Osteoblast (primary cell): ENCODE measurements at regions not wholly inside any gene's neighbourhood (a gene's known extent, or its start where the extent isn't known, plus 50 kb on each side); places are given as distances from the start of the nearest gene placed in this dataset.
A peak's percentile ranks its signal among the peaks of the same experiment; 100 is the strongest.
"Not testable (repeated sequence)": the region's sequence is repeated elsewhere in the genome, so short reads cannot be mapped to it uniquely, and the experiment has no call there.

Experiments
- DNase-seq: peaks from one replicate; pipeline ENCODE4 v3.0.0; 2011; ENCODE audit warnings: low spot score, mixed read lengths; ENCODE audit not compliant: insufficient read length; ENCODE audit errors: missing footprints
- H2AFZ ChIP-seq: 2 replicates; pipeline ENCODE4 v1.6.0; 2011; ENCODE audit warnings: mild to moderate bottlenecking, low read length
- H3K27ac ChIP-seq: 2 replicates; pipeline ENCODE4 v1.5.1; 2011; ENCODE audit warnings: mild to moderate bottlenecking, low read depth, low read length, moderate library complexity
- H3K27me3 ChIP-seq: 2 replicates; pipeline ENCODE4 v1.6.0; 2012; ENCODE audit warnings: mild to moderate bottlenecking, control low read depth, inconsistent platforms, low read length, moderate library complexity; ENCODE audit not compliant: insufficient read depth
- H3K36me3 ChIP-seq: 2 replicates; pipeline ENCODE4 v1.5.1; 2011; ENCODE audit warnings: mild to moderate bottlenecking, low read length, control low read depth, moderate library complexity; ENCODE audit not compliant: insufficient read depth
- H3K4me1 ChIP-seq: 2 replicates; pipeline ENCODE4 v1.5.1; 2011; ENCODE audit warnings: mild to moderate bottlenecking, low read length, control low read depth, moderate library complexity; ENCODE audit not compliant: insufficient read depth
- H3K4me2 ChIP-seq: 2 replicates; pipeline ENCODE4 v1.6.0; 2011; ENCODE audit warnings: mild to moderate bottlenecking, low read length; ENCODE audit not compliant: insufficient read depth
- H3K4me3 ChIP-seq: fragments of 200-600 bp; sonication (generic); 3 replicates; pipeline ENCODE4 v1.5.1; 2012; ENCODE audit warnings: mild to moderate bottlenecking, low read length, inconsistent platforms; ENCODE audit not compliant: insufficient read depth
- H3K79me2 ChIP-seq: 2 replicates; pipeline ENCODE4 v1.6.0; 2012; ENCODE audit warnings: mild to moderate bottlenecking, low read length, control low read depth, inconsistent platforms; ENCODE audit not compliant: insufficient read depth
- H3K9me3 ChIP-seq: 2 replicates; pipeline ENCODE4 v1.5.1; 2011; ENCODE audit warnings: low read depth, low read length, control low read depth
- H4K20me1 ChIP-seq: 2 replicates; pipeline ENCODE4 v1.6.0; 2012; ENCODE audit warnings: mild to moderate bottlenecking, low read length, control low read depth; ENCODE audit not compliant: insufficient read depth
- TF ChIP-seq, protein P1 (sequence below): IDR thresholded peaks from 2 replicates; pipeline ENCODE4 v1.5.1; 2011; ENCODE audit warnings: mild to moderate bottlenecking, low read depth, low read length, moderate library complexity; ENCODE audit errors: extremely low read depth

DNA sequence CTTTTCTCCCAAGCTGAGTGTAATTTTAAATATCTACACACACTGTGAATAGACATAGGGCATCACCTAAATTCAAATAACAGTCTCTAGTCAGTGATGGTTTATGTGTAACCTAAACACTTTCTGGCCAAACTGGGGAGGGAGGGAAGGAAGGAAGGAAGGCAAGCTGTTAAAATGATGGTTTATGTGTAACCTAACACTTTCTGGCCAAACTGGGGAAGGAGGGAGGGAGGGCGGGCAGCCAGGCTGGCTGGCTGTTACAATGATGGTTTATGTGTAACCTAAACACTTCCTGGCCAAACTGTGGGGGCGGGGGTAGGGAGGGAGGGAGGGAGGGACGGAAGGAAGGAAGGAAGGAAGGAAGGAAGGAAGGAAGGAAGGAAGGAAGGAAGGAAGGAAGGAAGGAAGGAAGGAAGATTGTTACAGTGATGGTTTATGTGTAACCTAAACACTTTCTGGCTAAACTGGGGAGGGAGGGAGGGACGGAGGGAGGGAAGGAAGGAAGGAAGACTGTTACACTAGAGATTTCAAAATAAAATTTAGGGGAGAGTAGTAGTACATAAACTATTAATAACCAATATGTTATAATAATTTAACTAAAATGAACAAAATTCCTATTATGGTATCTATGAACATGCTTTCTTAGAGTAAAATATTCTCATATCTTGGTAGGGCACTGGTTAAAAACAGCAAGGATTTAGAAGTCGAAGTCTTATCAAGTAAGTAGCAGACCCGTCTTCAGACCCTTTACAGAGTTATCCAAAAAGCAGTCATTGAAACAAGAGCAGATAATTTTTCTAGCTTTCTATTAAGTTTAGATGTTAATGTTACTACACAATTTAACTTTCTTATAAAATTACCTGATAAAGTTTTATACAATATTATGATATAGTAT lies 148.1 kb downstream of the LMLN start:
- H3K4me3 ChIP-seq, result no peak overlapping the region
- no peak overlapping the region for H2AFZ ChIP-seq
- no peaks in the 10 kb centered on the region for H4K20me1 ChIP-seq
- H3K4me1 ChIP-seq, result no peaks in the 10 kb centered on the region
- H3K9me3 ChIP-seq, result no peaks in the 10 kb centered on the region
- no peaks in the 10 kb centered on the region for H3K36me3 ChIP-seq
- no peak overlapping the region for H3K27ac ChIP-seq
- no peak for DNase-seq
- H3K27me3 ChIP-seq, result peaks cover 11% of the 10 kb centered on the region
- no peaks in the 10 kb centered on the region for H3K79me2 ChIP-seq
- no peak overlapping the region for H3K4me2 ChIP-seq
- TF ChIP-seq, protein P1, sequence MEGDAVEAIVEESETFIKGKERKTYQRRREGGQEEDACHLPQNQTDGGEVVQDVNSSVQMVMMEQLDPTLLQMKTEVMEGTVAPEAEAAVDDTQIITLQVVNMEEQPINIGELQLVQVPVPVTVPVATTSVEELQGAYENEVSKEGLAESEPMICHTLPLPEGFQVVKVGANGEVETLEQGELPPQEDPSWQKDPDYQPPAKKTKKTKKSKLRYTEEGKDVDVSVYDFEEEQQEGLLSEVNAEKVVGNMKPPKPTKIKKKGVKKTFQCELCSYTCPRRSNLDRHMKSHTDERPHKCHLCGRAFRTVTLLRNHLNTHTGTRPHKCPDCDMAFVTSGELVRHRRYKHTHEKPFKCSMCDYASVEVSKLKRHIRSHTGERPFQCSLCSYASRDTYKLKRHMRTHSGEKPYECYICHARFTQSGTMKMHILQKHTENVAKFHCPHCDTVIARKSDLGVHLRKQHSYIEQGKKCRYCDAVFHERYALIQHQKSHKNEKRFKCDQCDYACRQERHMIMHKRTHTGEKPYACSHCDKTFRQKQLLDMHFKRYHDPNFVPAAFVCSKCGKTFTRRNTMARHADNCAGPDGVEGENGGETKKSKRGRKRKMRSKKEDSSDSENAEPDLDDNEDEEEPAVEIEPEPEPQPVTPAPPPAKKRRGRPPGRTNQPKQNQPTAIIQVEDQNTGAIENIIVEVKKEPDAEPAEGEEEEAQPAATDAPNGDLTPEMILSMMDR, result no peak

DNA sequence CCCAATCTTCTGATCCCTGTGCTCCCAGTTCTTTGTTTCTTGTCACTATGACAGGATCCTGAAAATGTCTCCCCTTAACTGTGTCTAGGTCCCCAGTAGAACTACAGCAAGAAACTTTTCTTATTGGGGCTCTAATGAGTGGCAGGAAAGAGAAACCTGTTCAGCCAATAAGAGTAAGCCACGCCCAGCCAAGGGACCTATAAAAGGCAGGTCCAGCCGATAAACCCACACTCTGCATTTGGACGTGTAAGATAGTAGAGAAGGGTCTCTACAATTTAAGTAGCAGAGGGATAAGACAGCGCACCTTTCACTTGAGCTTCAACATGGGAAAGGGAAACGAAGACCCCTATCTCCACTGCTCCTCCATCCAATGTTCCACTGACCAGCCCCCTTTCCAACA lies 149.9 kb downstream of the LMLN start:
- Histone ChIP-seq H3K36me3 (no peaks in the 10 kb centered on the region), H3K9me3 (no peaks in the 10 kb centered on the region), H3K4me2 (no peak overlapping the region), H3K27ac (no peak overlapping the region), H3K79me2 (no peaks in the 10 kb centered on the region), H2AFZ (no peak overlapping the region), H3K27me3 (peaks cover 22% of the 10 kb centered on the region), H3K4me3 (no peak overlapping the region), H3K4me1 (no peaks in the 10 kb centered on the region), H4K20me1 (no peaks in the 10 kb centered on the region)
- TF ChIP-seq, protein P1, result no peak
- no peak for DNase-seq

DNA sequence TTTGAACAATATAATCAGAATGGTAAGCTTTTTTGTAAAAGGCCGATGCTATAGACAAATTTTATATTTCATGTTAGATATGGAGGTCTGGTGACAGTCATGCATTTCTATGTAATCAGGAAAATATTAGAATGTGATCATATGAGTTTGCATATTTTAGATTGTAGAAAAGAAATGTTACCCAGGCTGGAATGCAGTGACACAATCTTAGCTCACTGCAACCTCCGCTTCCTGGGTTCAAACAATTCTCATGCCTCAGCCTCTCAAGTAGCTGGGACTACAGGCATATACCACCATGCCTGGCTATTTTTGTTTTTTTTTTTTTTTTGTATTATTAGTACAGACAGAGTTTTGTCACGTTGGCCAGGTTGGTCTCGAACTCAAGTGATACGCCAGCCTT lies 152.0 kb downstream of the LMLN start:
- Histone ChIP-seq H4K20me1 (no peaks in the 10 kb centered on the region), H3K4me1 (no peaks in the 10 kb centered on the region), H2AFZ (no peak overlapping the region), H3K4me2 (no peak overlapping the region), H3K9me3 (no peaks in the 10 kb centered on the region), H3K79me2 (no peaks in the 10 kb centered on the region), H3K27ac (no peak overlapping the region), H3K27me3 (peaks cover 22% of the 10 kb centered on the region), H3K4me3 (no peak overlapping the region), H3K36me3 (no peaks in the 10 kb centered on the region)
- DNase-seq, result no peak
- TF ChIP-seq, protein P1, result no peak

DNA sequence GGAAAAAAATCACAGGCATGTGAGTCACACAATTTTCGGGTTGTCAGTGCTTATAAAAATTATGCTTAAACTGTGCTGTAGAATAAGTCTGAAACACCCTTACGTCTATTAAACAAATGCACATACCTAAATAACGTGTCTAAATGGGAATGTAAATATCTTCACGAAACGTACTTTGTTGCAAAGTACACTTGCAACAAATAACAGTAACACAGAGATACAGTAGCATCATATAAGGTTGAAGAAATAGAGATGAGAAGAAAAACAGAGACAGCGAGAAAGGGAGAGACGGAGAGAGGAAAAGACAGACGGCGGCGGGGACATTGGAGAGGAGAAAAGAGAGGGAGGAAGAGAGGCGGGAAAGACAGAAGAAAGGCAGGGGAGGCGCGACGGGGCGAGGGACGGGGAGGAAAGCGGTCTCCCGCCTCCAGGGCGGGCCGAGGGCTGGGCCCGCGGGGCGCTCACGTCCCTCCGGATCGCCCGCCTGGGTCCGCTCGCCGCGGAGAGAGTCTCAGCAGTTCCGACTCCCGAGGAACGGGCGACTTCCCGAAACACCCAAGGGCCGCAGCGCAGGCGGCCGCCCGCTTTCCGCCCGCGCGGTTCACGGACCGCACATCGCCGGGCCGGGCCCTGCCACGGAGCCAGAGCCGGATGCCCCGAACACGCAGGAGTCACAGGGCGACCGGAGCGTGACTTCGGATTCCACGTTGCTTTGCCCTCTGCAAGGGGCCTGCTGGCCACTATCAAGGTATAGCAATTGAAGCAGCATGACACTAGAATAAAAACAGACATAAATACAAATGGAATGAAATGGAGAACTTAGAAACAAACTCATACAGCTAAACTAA lies 153.4 kb downstream of the LMLN start:
- Histone ChIP-seq H3K36me3 (no peaks in the 10 kb centered on the region), H3K4me2 (peak overlapping the region; percentile 45), H3K27me3 (peaks cover 22% of the 10 kb centered on the region), H3K4me1 (no peaks in the 10 kb centered on the region), H3K79me2 (no peaks in the 10 kb centered on the region), H3K4me3 (peak overlapping the region; percentile 53), H3K9me3 (no peaks in the 10 kb centered on the region), H3K27ac (no peak overlapping the region), H4K20me1 (no peaks in the 10 kb centered on the region), H2AFZ (peak overlapping the region; percentile 41)
- TF ChIP-seq, protein P1, result no peak
- DNase-seq, result no peak

DNA sequence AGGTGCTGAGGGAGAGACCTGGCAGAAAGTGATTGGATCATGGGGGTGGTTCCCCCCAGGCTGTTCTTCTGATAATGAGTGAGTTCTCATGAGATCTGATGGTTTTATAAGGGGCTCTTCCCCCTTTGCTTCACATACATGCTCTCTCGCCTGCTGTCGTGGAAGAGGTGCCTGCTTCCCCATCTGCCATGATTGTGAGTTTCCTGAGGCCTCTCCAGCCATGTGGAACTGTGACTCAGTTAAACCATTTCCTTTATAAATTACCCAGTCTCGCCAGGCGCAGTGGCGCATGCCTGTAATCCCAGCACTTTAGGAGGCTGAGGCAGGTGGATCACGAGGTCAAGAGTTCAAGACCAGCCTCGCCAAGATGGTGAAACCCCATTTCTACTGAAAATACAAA lies 154.5 kb downstream of the LMLN start:
- not testable (repeated sequence) for H3K27ac ChIP-seq, H3K4me2 ChIP-seq, H3K4me3 ChIP-seq, H3K4me1 ChIP-seq, H3K36me3 ChIP-seq, H3K79me2 ChIP-seq, H3K9me3 ChIP-seq, H2AFZ ChIP-seq, DNase-seq, H4K20me1 ChIP-seq
- H3K27me3 ChIP-seq, result peaks cover 16% of the 10 kb centered on the region
